Thoracic aorta (tissue), 2 donors: ENCODE measurements at regions not wholly inside any gene's neighbourhood (a gene's known extent, or its start where the extent isn't known, plus 50 kb on each side); places are given as distances from the start of the nearest gene placed in this dataset.

ENCODE experiments used
- ATAC-seq: fragments of 150-250 bp; one replicate; pipeline ENCODE4 v1.8.0; 2017; ENCODE audit warnings: low read depth; ENCODE audit not compliant: insufficient number of reproducible peaks, low FRiP score
- DNase-seq: peaks from one replicate; pipeline ENCODE4 v3.0.0-alpha.2; 2020; ENCODE audit warnings: low spot score
- H3K27ac ChIP-seq, 2 donors: fragments of 200-600 bp; sonication (generic); 1 replicate in 1 of 2; 2 replicates in 1 of 2; pipeline ENCODE4 v1.5.1; 2016; ENCODE audit warnings: mild to moderate bottlenecking in 2 of 2, moderate library complexity in 2 of 2
- H3K27me3 ChIP-seq: fragments of 200-600 bp; sonication (generic); replicated peaks from 2 replicates; pipeline ENCODE4 v1.6.0; 2016; ENCODE audit warnings: mild to moderate bottlenecking; ENCODE audit not compliant: insufficient read depth
- H3K36me3 ChIP-seq: fragments of 200-600 bp; sonication (generic); one replicate; pipeline ENCODE4 v1.5.1; 2016
- H3K4me1 ChIP-seq, 2 donors: fragments of 200-600 bp; sonication (generic); 1 replicate in 1 of 2; 2 replicates in 1 of 2; pipeline versions ENCODE4 v1.5.1 to v1.6.0; 2016; ENCODE audit warnings: low read depth in 2 of 2, mild to moderate bottlenecking in 1 of 2; ENCODE audit not compliant: control insufficient read depth in 1 of 2
- H3K4me3 ChIP-seq: fragments of 200-600 bp; sonication (generic); 2 replicates; pipeline ENCODE4 v1.5.1; 2016; ENCODE audit warnings: mild to moderate bottlenecking
- H3K9me3 ChIP-seq: fragments of 200-600 bp; sonication (generic); 2 replicates; pipeline ENCODE4 v1.5.1; 2016
- TF ChIP-seq, protein P1 (sequence below): fragments of 200-600 bp; sonication (generic); IDR thresholded peaks from one replicate; pipeline ENCODE4 v1.5.1; 2019; ENCODE audit warnings: antibody characterized with exemption

- Histone ChIP-seq H3K4me1 (peaks cover 7 to 14% of the 10 kb centered on the region in 2 donors), H3K36me3 (no peaks in the 10 kb centered on the region), H3K9me3 (no peaks in the 10 kb centered on the region), H3K27ac (no peak overlapping the region), H3K4me3 (no peak overlapping the region), H3K27me3 (no peaks in the 10 kb centered on the region)
- DNase-seq (no peak), ATAC-seq (no peak)
- TF ChIP-seq, protein P1, sequence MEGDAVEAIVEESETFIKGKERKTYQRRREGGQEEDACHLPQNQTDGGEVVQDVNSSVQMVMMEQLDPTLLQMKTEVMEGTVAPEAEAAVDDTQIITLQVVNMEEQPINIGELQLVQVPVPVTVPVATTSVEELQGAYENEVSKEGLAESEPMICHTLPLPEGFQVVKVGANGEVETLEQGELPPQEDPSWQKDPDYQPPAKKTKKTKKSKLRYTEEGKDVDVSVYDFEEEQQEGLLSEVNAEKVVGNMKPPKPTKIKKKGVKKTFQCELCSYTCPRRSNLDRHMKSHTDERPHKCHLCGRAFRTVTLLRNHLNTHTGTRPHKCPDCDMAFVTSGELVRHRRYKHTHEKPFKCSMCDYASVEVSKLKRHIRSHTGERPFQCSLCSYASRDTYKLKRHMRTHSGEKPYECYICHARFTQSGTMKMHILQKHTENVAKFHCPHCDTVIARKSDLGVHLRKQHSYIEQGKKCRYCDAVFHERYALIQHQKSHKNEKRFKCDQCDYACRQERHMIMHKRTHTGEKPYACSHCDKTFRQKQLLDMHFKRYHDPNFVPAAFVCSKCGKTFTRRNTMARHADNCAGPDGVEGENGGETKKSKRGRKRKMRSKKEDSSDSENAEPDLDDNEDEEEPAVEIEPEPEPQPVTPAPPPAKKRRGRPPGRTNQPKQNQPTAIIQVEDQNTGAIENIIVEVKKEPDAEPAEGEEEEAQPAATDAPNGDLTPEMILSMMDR, result no peak
Measured at GRCh38 chr5:54772231-54772630, 213.2 kb downstream of the ESM1 start.

- Histone ChIP-seq H3K27ac (no peak overlapping the region), H3K36me3 (no peaks in the 10 kb centered on the region), H3K27me3 (no peaks in the 10 kb centered on the region), H3K4me3 (no peak overlapping the region), H3K9me3 (no peaks in the 10 kb centered on the region), H3K4me1 (peaks cover 0 to 3% of the 10 kb centered on the region in 2 donors)
- ATAC-seq (no peak), DNase-seq (no peak)
- TF ChIP-seq, protein P1, result no peak
Measured at GRCh38 chr5:54769746-54770145, 215.6 kb downstream of the ESM1 start.

DNA sequence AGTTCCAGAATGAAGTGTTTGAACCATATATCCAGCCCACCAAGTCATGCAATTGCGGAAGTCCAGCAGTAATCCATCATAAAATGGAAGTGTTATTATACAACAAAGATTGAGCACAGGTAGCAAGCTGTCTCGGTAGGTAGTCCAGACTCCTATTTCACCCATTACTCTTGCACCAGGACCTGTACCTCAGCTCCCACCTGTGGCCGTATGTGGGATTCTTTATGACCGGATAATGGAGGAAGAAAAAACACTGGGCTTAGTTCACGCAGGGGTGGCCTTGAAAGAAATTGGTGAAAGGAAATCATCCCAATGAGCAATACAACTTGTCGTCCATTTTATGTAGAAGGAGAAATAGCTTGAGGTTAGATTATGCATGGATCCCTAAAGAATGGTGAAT lies 216.3 kb downstream of the ESM1 start:
- no peak for ATAC-seq
- H3K36me3 ChIP-seq, result no peaks in the 10 kb centered on the region
- H3K4me3 ChIP-seq, result no peak overlapping the region

GRCh38 chr5:54766748-54767147 lies 218.6 kb downstream of the ESM1 start:
- Histone ChIP-seq H3K27me3 (no peaks in the 10 kb centered on the region), H3K4me3 (no peak overlapping the region), H3K4me1 (peaks cover under 1 to 5% of the 10 kb centered on the region in 2 donors), H3K36me3 (no peaks in the 10 kb centered on the region), H3K9me3 (no peaks in the 10 kb centered on the region), H3K27ac (no peak overlapping the region)
- DNase-seq, result no peak
- ATAC-seq, result no peak
- TF ChIP-seq, protein P1, result no peak

More for the DNA sequence above, 216.3 kb downstream of the ESM1 start:
- TF ChIP-seq, protein P1, result no peak
- Histone ChIP-seq H3K9me3 (no peaks in the 10 kb centered on the region), H3K27ac (no peak overlapping the region), H3K27me3 (no peaks in the 10 kb centered on the region), H3K4me1 (peaks cover 0 to 4% of the 10 kb centered on the region in 2 donors)
- DNase-seq, result no peak

GRCh38 chr5:54765165-54766028 lies 220.0 kb downstream of the ESM1 start:
- DNase-seq (no peak), ATAC-seq (no peak)
- H3K27me3 ChIP-seq, result no peaks in the 10 kb centered on the region
- peaks cover 7 to 18% of the 10 kb centered on the region in 2 donors for H3K4me1 ChIP-seq
- TF ChIP-seq, protein P1, result no peak
- H3K4me3 ChIP-seq, result no peak overlapping the region
- H3K36me3 ChIP-seq, result no peaks in the 10 kb centered on the region
- no peak overlapping the region for H3K27ac ChIP-seq
- H3K9me3 ChIP-seq, result no peaks in the 10 kb centered on the region
